ENCODE measurements at regions not wholly inside any gene's neighbourhood (a gene's known extent, or its start where the extent isn't known, plus 50 kb on each side); places are given as distances from the start of the nearest gene placed in this dataset.

- no peaks in the 10 kb centered on the region for H3K36me3 ChIP-seq
- ATAC-seq = no peak
Observed at GRCh38 chr5:96141749-96142148, 180.1 kb upstream of the ELL2 start.

DNA sequence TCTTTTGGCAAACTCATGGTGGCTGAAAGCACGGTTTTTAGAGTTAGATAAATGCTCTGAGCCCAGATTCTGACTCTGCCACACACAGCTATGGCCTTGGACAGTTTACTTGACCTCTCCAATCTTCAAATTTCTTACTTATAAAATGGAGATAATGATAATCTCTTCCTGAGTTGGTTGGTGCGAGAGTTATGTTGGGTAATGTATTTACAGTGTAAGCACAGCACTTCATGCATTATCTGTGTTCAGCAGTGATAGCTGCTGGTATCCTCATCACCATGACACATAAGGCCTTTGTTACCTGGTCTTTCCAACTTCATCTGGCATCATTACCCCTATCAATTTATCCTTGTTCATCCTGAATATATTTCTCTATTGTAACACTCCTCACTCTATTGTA lies 178.8 kb upstream of the ELL2 start:
- FAIRE-seq = no peak

More at GRCh38 chr5:96141749-96142148, 180.1 kb upstream of the ELL2 start:
- Histone ChIP-seq H3K27me3 (no peaks in the 10 kb centered on the region), H3K4me1 (peaks cover 3 to 13% (median 8%) of the 10 kb centered on the region in 3 donors), H3K27ac (no peak overlapping the region), H3K4me3 (no peak overlapping the region), H3K9me3 (no peaks in the 10 kb centered on the region)
- DNase-seq = no peak
- no peak for TF ChIP-seq CTCF (IDR thresholded peaks at IDR 0.05)
- 68 to 71% methylated on average over 4 of the region's 4 CpGs for WGBS, 2 donors
- no peak for FAIRE-seq
- intact Hi-C loops (cut with DNase I) = no loop called here

DNA sequence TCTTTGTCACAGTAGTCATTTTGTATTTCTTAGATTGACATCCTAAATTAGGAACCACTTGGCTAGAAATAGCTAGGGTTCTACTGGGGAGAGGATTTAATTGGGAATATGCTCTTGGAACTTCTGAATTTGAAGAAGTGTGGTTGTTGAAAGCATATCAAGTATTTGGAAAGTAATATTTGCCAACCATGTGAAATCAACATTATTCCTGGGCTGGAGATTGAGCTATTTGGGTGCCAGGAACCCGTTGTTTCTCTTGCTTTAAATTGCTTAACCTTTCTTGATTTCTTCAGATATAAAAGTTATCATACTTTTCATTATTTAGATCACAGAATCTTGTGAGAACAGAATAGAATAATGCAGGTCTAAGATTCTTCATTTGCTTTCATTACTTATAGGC lies 178.4 kb upstream of the ELL2 start:
- intact Hi-C loops (cut with DNase I) = no loop called here
- DNase-seq = no peak
- ATAC-seq = peak in 1 of 4 donors; percentile 37
- H3K4me3 ChIP-seq = no peak overlapping the region
- no peaks in the 10 kb centered on the region for H3K9me3 ChIP-seq
- WGBS, 2 donors = 35 to 36% methylated on average over 1 of the region's 1 CpG
- no peaks in the 10 kb centered on the region for H3K27me3 ChIP-seq
- FAIRE-seq = no peak
- TF ChIP-seq CTCF (IDR thresholded peaks at IDR 0.05) = no peak
- no peaks in the 10 kb centered on the region for H3K36me3 ChIP-seq
- H3K27ac ChIP-seq = no peak overlapping the region
- peaks cover 3 to 13% (median 8%) of the 10 kb centered on the region in 3 donors for H3K4me1 ChIP-seq

More for the DNA sequence above, 178.8 kb upstream of the ELL2 start:
- ATAC-seq = peak in 2 of 4 donors; percentile 40 to 44
- Histone ChIP-seq H3K9me3 (no peaks in the 10 kb centered on the region), H3K27ac (no peak overlapping the region), H3K27me3 (no peaks in the 10 kb centered on the region), H3K36me3 (no peaks in the 10 kb centered on the region), H3K4me3 (no peak overlapping the region), H3K4me1 (peaks cover 3 to 13% (median 8%) of the 10 kb centered on the region in 3 donors)
- intact Hi-C loops (cut with DNase I) = no loop called here
- TF ChIP-seq CTCF (IDR thresholded peaks at IDR 0.05) = no peak
- DNase-seq = no peak
- WGBS, 2 donors = 29 to 45% methylated on average over 2 of the region's 2 CpGs

DNA sequence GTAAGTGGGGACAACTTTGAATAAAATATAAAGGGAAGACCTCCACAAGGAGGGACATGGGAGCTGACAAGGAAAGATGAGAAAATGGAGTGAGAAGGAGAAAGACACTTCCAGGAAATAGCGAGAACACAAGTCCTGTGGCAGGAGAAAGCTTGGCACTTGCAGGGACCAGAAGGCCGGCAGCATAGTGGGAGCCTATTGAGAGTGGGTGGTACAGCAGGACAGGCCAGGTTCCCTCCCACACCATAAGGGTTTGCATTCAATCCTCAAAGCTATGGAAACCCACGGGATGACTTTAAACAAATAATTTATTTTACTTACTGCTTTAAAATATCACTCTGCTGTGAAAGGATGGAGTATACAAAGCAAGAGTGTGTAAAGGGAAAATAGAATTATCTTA lies 173.2 kb upstream of the ELL2 start:
- Histone ChIP-seq H3K4me3 (no peak overlapping the region), H3K36me3 (no peaks in the 10 kb centered on the region), H3K9me3 (no peaks in the 10 kb centered on the region), H3K27ac (no peak overlapping the region), H3K4me1 (no peaks in the 10 kb centered on the region), H3K27me3 (no peaks in the 10 kb centered on the region)
- DNase-seq = no peak
- ATAC-seq = no peak
- intact Hi-C loops (cut with DNase I) = no loop called here
- no peak for FAIRE-seq
- TF ChIP-seq CTCF (IDR thresholded peaks at IDR 0.05) = no peak
- WGBS, 2 donors = 92 to 97% methylated on average over 3 of the region's 3 CpGs

DNA sequence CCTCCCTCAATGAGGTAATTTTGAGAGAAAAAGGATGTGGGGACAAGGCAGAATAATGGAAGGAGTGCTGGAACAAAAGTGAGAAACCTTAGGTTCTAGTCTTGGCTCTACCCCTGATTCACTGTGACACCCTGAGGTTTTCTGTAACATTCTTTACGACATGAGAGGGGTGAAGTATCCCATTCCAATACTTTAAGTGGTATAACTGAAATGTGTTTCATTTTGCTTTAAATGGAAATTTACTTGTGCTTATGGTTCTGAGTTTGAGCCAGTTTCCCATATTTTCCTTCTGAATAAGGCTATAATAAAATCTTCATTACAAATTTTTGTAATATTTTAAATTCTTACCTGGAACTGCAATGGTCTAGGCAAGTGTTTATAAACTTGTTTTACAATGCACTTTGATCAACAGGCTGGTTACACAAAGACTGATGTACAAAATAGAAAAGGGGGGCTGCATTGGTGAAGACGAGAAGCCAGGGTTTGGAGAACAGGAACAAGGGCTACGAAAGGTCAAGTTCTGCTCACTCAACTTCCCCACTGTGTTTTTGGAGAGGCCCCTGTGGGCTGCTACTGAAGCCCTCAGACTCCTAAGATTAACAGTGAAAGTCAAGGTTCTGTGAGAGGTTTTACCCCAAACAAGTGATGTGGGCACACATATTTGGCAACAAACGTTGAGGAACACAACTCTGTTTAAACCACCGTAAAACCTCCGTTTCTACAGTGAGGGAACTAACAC lies 171.9 kb upstream of the ELL2 start:
- no peak for TF ChIP-seq CTCF (IDR thresholded peaks at IDR 0.05)
- no peak for ATAC-seq

More for the DNA sequence above, 171.9 kb upstream of the ELL2 start:
- FAIRE-seq (no peak), DNase-seq (no peak)
- Histone ChIP-seq H3K9me3 (no peaks in the 10 kb centered on the region), H3K27ac (no peak overlapping the region), H3K4me3 (no peak overlapping the region), H3K36me3 (no peaks in the 10 kb centered on the region), H3K4me1 (peaks cover 0 to 5% (median 0%) of the 10 kb centered on the region in 3 donors), H3K27me3 (no peaks in the 10 kb centered on the region)
- WGBS, 2 donors = 70 to 85% methylated on average over 6 of the region's 6 CpGs
- intact Hi-C loops (cut with DNase I) = no loop called here

Measured in pancreas (tissue), 10 donors.